WTC11 (cell line): ENCODE measurements at regions not wholly inside any gene's neighbourhood (a gene's known extent, or its start where the extent isn't known, plus 50 kb on each side); places are given as distances from the start of the nearest gene placed in this dataset.

Experiments used
- ATAC-seq: fragments of 200-7000 bp; cut with Tn5 transposase; 2 replicates; pipeline ENCODE4 v1.10.0; 2021; ENCODE audit warnings: mild to moderate bottlenecking, moderate library complexity
- CTCF ChIA-PET: fragments of 300-600 bp; sonication (Branson Sonifier 250); formaldehyde crosslinking; loops from one replicate; lab custom pipeline; 2021; ENCODE audit warnings: antibody characterized with exemption; lab: Charles Lee
- POLR2A ChIA-PET: fragments of 350-600 bp; sonication (Branson Sonifier 250); formaldehyde crosslinking; loops from one replicate; lab custom pipeline; 2021; ENCODE audit warnings: antibody characterized with exemption; lab: Charles Lee
- DNase-seq: peaks from one replicate; pipeline ENCODE4 v3.0.0; 2021; ENCODE audit warnings: low spot score
- H3K27ac Mint-ChIP-seq: 2 replicates; pipeline ENCODE4 v1.8.0; 2021; ENCODE audit warnings: mixed read lengths
- H3K27me3 Mint-ChIP-seq: 2 replicates; pipeline ENCODE4 v1.8.0; 2021; ENCODE audit warnings: low read depth, mild to moderate bottlenecking, moderate library complexity, mixed read lengths
- H3K36me3 Mint-ChIP-seq: 2 replicates; pipeline ENCODE4 v1.8.0; 2021; ENCODE audit warnings: mixed read lengths
- H3K4me1 Mint-ChIP-seq: 2 replicates; pipeline ENCODE4 v1.8.0; 2022; ENCODE audit warnings: mixed read lengths
- H3K4me3 Mint-ChIP-seq: 2 replicates; pipeline ENCODE4 v1.8.0; 2021; ENCODE audit warnings: mild to moderate bottlenecking, moderate library complexity, mixed read lengths
- H3K9me3 Mint-ChIP-seq: 2 replicates; pipeline ENCODE4 v1.8.0; 2021; ENCODE audit warnings: mixed read lengths
- ATF2 ChIP-seq: sonication (generic); formaldehyde crosslinking; IDR thresholded peaks from 2 replicates; pipeline ENCODE4 v1.8.1; 2022; ENCODE audit warnings: low read depth, missing genetic modification reagents, borderline replicate concordance
- ATF3 ChIP-seq: sonication (generic); formaldehyde crosslinking; conservative IDR thresholded peaks from 2 replicates; pipeline ENCODE4 v1.8.1; 2022; ENCODE audit warnings: mild to moderate bottlenecking, missing genetic modification reagents
- CTCF ChIP-seq: fragments of 200-600 bp; IDR thresholded peaks from 2 replicates; pipeline ENCODE4 v1.8.0; 2022; ENCODE audit warnings: antibody characterized with exemption
- FOXJ3 ChIP-seq: sonication (generic); formaldehyde crosslinking; IDR thresholded peaks from 2 replicates; pipeline ENCODE4 v1.9.0; 2021; ENCODE audit warnings: missing genetic modification reagents, mild to moderate bottlenecking, borderline replicate concordance
- HMGXB4 ChIP-seq: sonication (generic); formaldehyde crosslinking; IDR thresholded peaks from 2 replicates; pipeline ENCODE4 v1.8.1; 2023; ENCODE audit warnings: mild to moderate bottlenecking, moderate library complexity, missing genetic modification reagents
- IRF1 ChIP-seq: sonication (generic); formaldehyde crosslinking; IDR thresholded peaks from 2 replicates; pipeline ENCODE4 v1.8.0; 2023; ENCODE audit warnings: missing genetic modification reagents
- NFATC4 ChIP-seq: fragments of 250-450 bp; sonication (Bioruptor Pico); IDR thresholded peaks from 2 replicates; pipeline ENCODE4 v1.9.0; 2021; ENCODE audit warnings: mild to moderate bottlenecking
- PRDM15 ChIP-seq: sonication (generic); formaldehyde crosslinking; IDR thresholded peaks from 2 replicates; pipeline ENCODE4 v1.8.0; 2022; ENCODE audit warnings: missing genetic modification reagents
- SMAD3 ChIP-seq: sonication (generic); formaldehyde crosslinking; IDR thresholded peaks from 2 replicates; pipeline ENCODE4 v1.8.0; 2022; ENCODE audit warnings: missing genetic modification reagents, mild to moderate bottlenecking, borderline replicate concordance
- STAT6 ChIP-seq: sonication (generic); formaldehyde crosslinking; conservative IDR thresholded peaks from 2 replicates; pipeline ENCODE4 v1.8.1; 2023; ENCODE audit warnings: mild to moderate bottlenecking, low read depth, missing genetic modification reagents, moderate library complexity
- TEAD4 ChIP-seq: sonication (generic); formaldehyde crosslinking; IDR thresholded peaks from 2 replicates; pipeline ENCODE4 v1.8.0; 2022; ENCODE audit warnings: mild to moderate bottlenecking, missing genetic modification reagents
- TP53 ChIP-seq: sonication (generic); formaldehyde crosslinking; IDR thresholded peaks from 2 replicates; pipeline ENCODE4 v1.8.1; 2023; ENCODE audit warnings: mild to moderate bottlenecking, missing genetic modification reagents
- ZNF219 ChIP-seq: sonication (generic); formaldehyde crosslinking; IDR thresholded peaks from 2 replicates; pipeline ENCODE4 v1.8.0; 2023; ENCODE audit warnings: missing genetic modification reagents, mild to moderate bottlenecking, borderline replicate concordance
- ZNF423 ChIP-seq: fragments of 250-450 bp; sonication (Bioruptor Pico); IDR thresholded peaks from 2 replicates; pipeline ENCODE4 v2.1.2; 2022; ENCODE audit warnings: mild to moderate bottlenecking, moderate library complexity
- ZNF512 ChIP-seq: sonication (generic); formaldehyde crosslinking; IDR thresholded peaks from 2 replicates; pipeline ENCODE4 v1.8.1; 2022; ENCODE audit warnings: missing genetic modification reagents, borderline replicate concordance

- TF ChIP-seq STAT6 (CRISPR knock-in tag) (no peak), PRDM15 (no peak), SMAD3 (CRISPR knock-in tag) (no peak)
Measured at GRCh38 chr21:41664881-41665765, 101.7 kb downstream of the RIPK4 start (continued).

GRCh38 chr21:41663805-41664788 lies 102.8 kb downstream of the RIPK4 start:
- Mint-ChIP-seq H3K27me3 (no peaks in the 10 kb centered on the region), H3K4me3 (no peak overlapping the region), H3K9me3 (no peaks in the 10 kb centered on the region), H3K4me1 (peaks cover 4% of the 10 kb centered on the region; the same call in 1 of the 2 replicates), H3K36me3 (no peaks in the 10 kb centered on the region), H3K27ac (no peak overlapping the region)
- no peak for DNase-seq
- TF ChIP-seq ZNF512 (no peak), ZNF219 (no peak), TEAD4 (CRISPR knock-in tag) (no peak), TP53 (CRISPR knock-in tag) (no peak), CTCF (no peak)
- no peak for ATAC-seq
- ChIA-PET POLR2A (no interaction called here), CTCF (interaction anchor here (2.1 kb wide), 1 partner anchor 51 kb away, joined by 6 read pairs; no protein-coding TSS in a partner anchor)

GRCh38 chr21:41662761-41663160 lies 104.1 kb downstream of the RIPK4 start:
- CTCF ChIA-PET = no interaction called here
- TF ChIP-seq HMGXB4 (CRISPR knock-in tag) (no peak), ZNF423 (CRISPR knock-in tag) (no peak), SMAD3 (CRISPR knock-in tag) (no peak), ATF3 (CRISPR knock-in tag) (no peak), FOXJ3 (CRISPR knock-in tag) (no peak), IRF1 (CRISPR knock-in tag) (no peak), ATF2 (CRISPR knock-in tag) (no peak), NFATC4 (CRISPR knock-in tag) (no peak)

More at GRCh38 chr21:41662761-41663160, 104.1 kb downstream of the RIPK4 start:
- H3K36me3 Mint-ChIP-seq = no peaks in the 10 kb centered on the region
- POLR2A ChIA-PET = no interaction called here
- no peaks in the 10 kb centered on the region; the same call in 1 of the 2 replicates for H3K27me3 Mint-ChIP-seq
- H3K4me1 Mint-ChIP-seq = peaks cover 15% of the 10 kb centered on the region
- H3K9me3 Mint-ChIP-seq = no peaks in the 10 kb centered on the region
- no peak overlapping the region for H3K27ac Mint-ChIP-seq
- H3K4me3 Mint-ChIP-seq = no peak overlapping the region
- ATAC-seq (no peak), DNase-seq (no peak)
